BE2C (cell line): ENCODE measurements at regions not wholly inside any gene's neighbourhood (a gene's known extent, or its start where the extent isn't known, plus 50 kb on each side); places are given as distances from the start of the nearest gene placed in this dataset.

Experiments used
- DNase-seq: peaks from one replicate; pipeline ENCODE4 v3.0.0-alpha.2; 2020
- H3K27me3 ChIP-seq: fragments of 250-450 bp; sonication (Bioruptor Pico); 2 replicates; pipeline ENCODE4 v1.5.1; 2020; ENCODE audit warnings: mild to moderate bottlenecking
- H3K36me3 ChIP-seq: fragments of 250-450 bp; sonication (Bioruptor Pico); 2 replicates; pipeline ENCODE4 v1.5.1; 2020; ENCODE audit warnings: mild to moderate bottlenecking
- H3K4me1 ChIP-seq: fragments of 250-450 bp; sonication (Bioruptor Pico); 2 replicates; pipeline ENCODE4 v1.5.1; 2020
- H3K4me3 ChIP-seq: 2 replicates; pipeline ENCODE4 v1.5.1; 2011; ENCODE audit warnings: low read depth, low read length
- H3K9me3 ChIP-seq: fragments of 250-450 bp; sonication (Bioruptor Pico); 2 replicates; pipeline ENCODE4 v1.5.1; 2020
- CTCF ChIP-seq: IDR thresholded peaks from 2 replicates; pipeline ENCODE4 v1.5.1; 2012; ENCODE audit warnings: mild to moderate bottlenecking, low read depth, low read length

DNA sequence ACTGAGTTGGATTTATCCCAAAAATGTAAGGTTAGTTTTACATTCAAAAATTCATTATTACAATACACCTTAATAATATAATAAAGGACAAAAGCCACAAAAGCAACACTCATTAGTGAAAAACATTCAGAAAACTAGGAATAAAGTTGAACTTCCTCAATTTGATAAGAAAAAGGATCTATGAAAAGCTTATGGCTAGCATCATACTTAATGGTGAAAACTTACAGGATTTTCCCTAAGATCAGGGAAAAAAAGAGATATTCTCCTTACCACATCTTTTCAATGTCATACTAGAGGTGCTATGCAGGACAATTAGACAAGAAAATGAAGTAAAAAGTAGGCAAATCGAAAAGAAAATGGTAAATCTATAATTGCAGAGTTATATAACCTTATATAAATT, 279.9 kb downstream of the CGGBP1 start:
- H3K27me3 ChIP-seq = no peaks in the 10 kb centered on the region
- no peak for DNase-seq
- no peaks in the 10 kb centered on the region for H3K4me1 ChIP-seq
- H3K36me3 ChIP-seq = no peaks in the 10 kb centered on the region
- H3K9me3 ChIP-seq = no peaks in the 10 kb centered on the region
- no peak for TF ChIP-seq CTCF
- no peak overlapping the region for H3K4me3 ChIP-seq

GRCh38 chr3:87771337-87772192, 287.2 kb downstream of the CGGBP1 start:
- Histone ChIP-seq H3K27me3 (no peaks in the 10 kb centered on the region), H3K4me1 (no peaks in the 10 kb centered on the region), H3K4me3 (no peak overlapping the region), H3K9me3 (no peaks in the 10 kb centered on the region), H3K36me3 (no peaks in the 10 kb centered on the region)
- DNase-seq = peak; percentile 21
- TF ChIP-seq CTCF = peak; percentile 73

GRCh38 chr3:87766721-87767120, 292.1 kb downstream of the CGGBP1 start:
- no peak for DNase-seq

DNA sequence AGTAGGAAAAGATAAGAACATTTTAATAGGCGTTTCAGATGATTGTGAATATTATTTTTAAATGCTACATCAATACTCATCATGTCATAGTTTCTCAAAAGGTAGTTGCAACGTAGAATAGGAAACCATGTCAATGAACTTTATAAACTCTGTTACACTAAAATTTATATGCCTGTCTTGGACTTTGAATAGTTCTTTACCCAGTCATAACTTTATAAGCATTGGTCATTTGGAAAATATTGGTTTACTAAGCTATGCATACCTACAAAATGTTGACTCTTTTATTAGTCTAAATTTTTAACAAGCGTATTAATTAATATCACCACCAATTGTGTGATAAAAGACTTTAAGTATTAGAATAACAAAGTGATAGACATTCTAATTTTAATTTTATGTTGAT, 293.5 kb downstream of the CGGBP1 start:
- Histone ChIP-seq H3K4me1 (no peaks in the 10 kb centered on the region), H3K9me3 (no peaks in the 10 kb centered on the region), H3K27me3 (no peaks in the 10 kb centered on the region), H3K4me3 (no peak overlapping the region), H3K36me3 (no peaks in the 10 kb centered on the region)
- no peak for TF ChIP-seq CTCF
- no peak for DNase-seq

More at GRCh38 chr3:87766721-87767120, 292.1 kb downstream of the CGGBP1 start:
- H3K9me3 ChIP-seq = no peaks in the 10 kb centered on the region
- no peak overlapping the region for H3K4me3 ChIP-seq
- no peaks in the 10 kb centered on the region for H3K4me1 ChIP-seq
- TF ChIP-seq CTCF = no peak
- no peaks in the 10 kb centered on the region for H3K36me3 ChIP-seq
- no peaks in the 10 kb centered on the region for H3K27me3 ChIP-seq

DNA sequence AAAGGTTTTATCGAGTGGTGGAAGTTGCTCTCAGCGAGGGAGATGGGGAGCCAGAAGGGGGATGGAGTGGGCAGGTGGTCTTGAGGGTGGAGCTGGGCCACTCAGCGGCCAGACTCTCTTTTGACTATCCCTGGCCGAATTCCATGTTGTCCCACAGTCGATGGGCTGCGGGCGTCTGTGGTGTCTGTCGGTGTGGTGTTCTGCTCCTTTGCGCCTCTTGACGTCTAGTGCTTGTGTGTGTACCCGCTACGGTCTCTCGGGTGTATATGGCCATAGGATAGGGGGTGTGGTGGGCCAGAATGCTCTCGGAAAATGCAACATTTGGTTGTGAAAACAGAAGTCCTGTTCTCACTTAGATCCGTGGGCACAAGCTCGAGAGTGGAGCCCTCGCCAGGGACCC, 297.0 kb downstream of the CGGBP1 start:
- Histone ChIP-seq H3K36me3 (no peaks in the 10 kb centered on the region), H3K4me3 (no peak overlapping the region), H3K27me3 (no peaks in the 10 kb centered on the region), H3K4me1 (no peaks in the 10 kb centered on the region), H3K9me3 (no peaks in the 10 kb centered on the region)
- no peak for TF ChIP-seq CTCF
- no peak for DNase-seq

GRCh38 chr3:87761341-87761740, 297.5 kb downstream of the CGGBP1 start:
- no peaks in the 10 kb centered on the region for H3K27me3 ChIP-seq
- no peaks in the 10 kb centered on the region for H3K36me3 ChIP-seq
- TF ChIP-seq CTCF = no peak
- H3K4me3 ChIP-seq = no peak overlapping the region
- no peaks in the 10 kb centered on the region for H3K9me3 ChIP-seq
- no peaks in the 10 kb centered on the region for H3K4me1 ChIP-seq
- no peak for DNase-seq
